Central memory CD4-positive, alpha-beta T cell (primary cell): ENCODE measurements at regions not wholly inside any gene's neighbourhood (a gene's known extent, or its start where the extent isn't known, plus 50 kb on each side); places are given as distances from the start of the nearest gene placed in this dataset.
"Not testable (repeated sequence)": the region's sequence is repeated elsewhere in the genome, so short reads cannot be mapped to it uniquely, and the experiment has no call there.

ENCODE experiments used
- DNase-seq: peaks from one replicate; pipeline ENCODE4 v3.0.0; 2022

- no peak for DNase-seq
Measured at GRCh38 chr10:84945791-84946190, 617.4 kb downstream of the CCSER2 start.

DNA sequence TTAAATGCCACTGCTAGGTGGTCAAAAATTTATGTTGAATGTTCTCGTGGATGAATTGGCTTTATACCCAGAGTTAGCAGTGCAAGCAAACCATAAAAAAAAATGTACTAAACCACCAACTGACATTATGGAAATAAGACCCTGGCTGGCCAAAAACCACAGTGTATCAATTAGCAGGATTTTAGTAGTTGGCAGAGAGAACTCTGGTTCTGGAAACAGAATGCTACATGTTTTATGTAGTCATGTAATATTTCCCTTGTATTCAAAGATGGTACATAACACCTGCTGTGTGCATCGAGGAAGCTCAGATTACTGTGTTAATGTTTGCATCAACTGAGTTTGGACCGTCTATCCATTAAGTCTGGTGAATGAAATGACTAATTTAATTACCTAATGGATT is 618.5 kb downstream of the CCSER2 start:
- no peak for DNase-seq

GRCh38 chr10:84948644-84949043 is 620.3 kb downstream of the CCSER2 start:
- no peak for DNase-seq

DNA sequence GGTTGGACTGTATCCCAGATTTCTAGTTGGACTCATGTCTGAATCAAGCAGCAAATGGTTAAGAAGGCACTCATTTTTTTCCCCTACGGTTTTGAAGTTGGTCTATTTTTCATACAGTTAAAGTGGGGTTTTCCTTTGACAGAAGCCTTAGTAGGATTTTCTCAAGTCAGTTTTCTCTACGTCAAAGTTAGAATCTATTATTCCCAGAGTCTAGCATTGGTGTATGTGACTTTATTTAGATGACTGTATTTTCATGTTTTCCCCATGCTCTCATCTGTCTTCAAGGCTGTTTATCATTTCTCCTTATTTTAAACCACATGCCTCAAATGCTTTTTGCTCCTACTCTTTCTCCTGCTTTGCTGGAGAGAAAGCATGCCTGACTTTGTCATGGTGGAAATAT is 623.2 kb downstream of the CCSER2 start:
- no peak for DNase-seq

- no peak for DNase-seq
Measured at GRCh38 chr10:84957427-84957826, 629.0 kb downstream of the CCSER2 start.

GRCh38 chr10:84965468-84965867 is 637.1 kb downstream of the CCSER2 start:
- no peak for DNase-seq

DNA sequence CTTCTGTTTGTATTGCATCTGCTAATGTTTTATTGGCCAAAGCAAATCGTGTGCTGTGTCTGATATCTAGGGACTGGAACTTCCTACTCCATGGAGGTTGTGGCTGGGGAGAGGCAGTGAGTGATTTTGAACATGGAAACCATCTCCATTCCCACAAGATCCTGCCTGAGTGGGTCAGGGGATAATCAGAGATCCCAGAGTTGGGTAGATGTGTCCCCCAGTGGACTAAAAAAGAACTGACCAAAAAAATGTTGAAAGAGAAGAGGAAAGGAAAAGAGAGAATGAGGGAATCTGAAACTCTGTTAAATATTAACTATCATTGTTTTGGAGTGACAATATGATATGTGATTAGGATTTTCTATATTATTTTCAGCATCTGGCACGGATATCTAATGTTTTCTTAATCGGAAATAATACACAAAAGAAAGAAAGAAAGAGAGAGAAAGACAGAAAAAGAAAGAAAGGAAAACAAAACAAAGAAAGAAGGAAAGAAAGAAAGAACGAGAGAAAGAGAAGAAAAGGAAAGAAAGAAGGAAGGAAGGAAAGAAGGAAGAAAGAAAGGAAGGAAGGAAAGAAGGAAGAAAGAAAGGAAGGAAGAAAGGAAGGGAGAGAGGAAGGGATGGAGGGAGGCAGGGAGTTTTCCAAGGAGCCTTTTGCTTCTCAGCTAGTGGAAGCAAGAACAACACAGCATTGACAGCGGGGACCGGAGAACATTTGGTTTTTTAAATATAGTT is 638.5 kb downstream of the CCSER2 start:
- no peak for DNase-seq

DNA sequence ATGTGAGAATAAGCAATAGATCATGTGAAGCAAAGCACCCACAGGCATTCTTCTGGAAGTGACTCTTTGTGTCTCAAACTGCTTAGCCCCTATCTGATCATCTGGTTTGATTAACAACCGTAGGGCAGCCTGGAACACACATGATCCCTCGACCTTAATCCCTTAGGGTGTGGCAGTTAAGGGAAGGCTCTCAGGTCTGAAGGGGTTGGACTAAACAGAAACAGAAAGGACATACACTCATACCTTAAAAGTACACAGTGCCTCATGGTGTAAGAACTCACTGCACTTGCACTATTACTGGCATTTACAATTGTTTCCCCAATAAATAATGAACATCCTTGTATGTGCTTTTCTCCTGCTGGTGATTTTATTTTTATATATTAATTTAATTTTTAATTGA is 640.9 kb downstream of the CCSER2 start:
- not testable (repeated sequence) for DNase-seq

DNA sequence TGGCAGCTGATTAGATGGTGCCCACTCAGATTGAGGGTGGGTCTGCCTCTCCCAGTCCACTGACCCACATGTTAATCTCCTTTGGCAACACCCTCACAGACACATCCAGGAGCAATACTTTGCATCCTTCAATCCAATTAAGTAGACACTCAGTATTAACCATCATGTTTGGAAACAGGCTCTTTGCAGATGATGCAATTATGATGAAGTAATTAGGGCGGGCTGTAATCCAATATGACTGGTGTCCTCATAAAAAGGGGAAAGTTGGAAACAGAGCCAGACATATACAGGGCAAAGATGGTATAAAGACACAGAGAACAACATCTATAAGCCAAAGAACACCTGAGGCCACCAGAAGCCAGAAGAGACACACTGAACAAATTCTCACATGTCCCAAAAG is 658.6 kb downstream of the CCSER2 start:
- DNase-seq, result no peak

DNA sequence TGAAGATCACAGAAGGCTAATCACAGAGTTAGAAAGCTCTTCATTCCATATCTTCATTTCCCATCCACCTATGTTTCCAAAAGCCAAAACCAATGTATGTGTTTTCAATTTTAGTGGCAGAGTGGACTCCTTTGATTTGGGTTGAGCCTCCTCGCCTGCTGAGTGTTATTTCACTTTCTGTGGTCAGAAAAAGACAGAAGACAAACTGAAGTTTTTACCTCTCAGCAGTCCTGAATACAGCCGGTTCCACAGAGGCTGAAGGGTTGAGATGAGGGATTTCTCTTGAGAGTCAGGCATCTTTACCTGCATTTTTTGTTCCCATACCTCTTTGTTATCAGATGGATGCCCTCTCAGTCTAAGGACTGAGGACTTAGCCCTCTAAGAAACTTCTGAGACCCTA is 659.6 kb downstream of the CCSER2 start:
- no peak for DNase-seq

GRCh38 chr10:84990713-84991112 is 662.3 kb downstream of the CCSER2 start:
- DNase-seq, result no peak

DNA sequence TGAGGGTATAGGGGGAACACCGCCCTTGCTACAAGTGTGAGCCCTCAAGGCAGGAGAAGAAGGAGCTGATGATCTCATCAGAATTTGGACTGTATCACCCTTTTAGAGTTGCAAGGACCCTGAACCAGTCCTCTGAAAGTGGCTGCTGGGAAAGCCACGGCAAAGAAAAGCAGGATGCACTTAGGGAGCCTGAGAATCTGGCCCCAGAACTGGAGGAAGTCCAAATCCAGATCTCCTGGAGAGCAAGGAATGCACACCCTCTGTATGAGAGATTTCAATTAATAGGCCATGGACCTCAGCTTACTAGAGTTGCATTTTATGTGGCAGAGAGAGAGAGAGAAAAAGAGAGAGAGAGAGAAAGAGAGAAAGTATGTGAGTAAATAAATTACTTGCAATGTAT is 662.9 kb downstream of the CCSER2 start:
- DNase-seq, result no peak

GRCh38 chr10:84993251-84994035 is 665.1 kb downstream of the CCSER2 start:
- DNase-seq, result no peak

GRCh38 chr10:84994722-84995121 is 666.3 kb downstream of the CCSER2 start:
- DNase-seq, result no peak

- no peak for DNase-seq
Measured at GRCh38 chr10:84996580-84996979, 668.2 kb downstream of the CCSER2 start.

DNA sequence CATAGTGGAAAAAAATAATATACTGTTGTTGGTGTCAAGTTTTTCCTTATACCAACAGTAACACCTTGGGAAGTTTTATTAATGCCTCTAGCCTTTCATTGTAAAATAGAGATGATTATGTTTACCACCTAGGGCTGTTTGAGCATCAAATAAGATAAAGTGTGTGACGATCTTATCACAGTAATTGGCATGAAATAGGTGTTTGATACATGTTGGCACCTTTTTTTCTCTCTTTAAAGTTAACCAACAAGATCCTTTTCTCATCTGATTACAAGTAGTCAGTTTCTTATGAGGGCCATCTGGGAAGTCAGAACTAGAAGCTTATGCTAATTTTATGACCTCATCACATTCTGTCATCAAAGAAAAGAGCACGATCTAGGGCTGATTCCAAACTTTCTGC is 669.5 kb downstream of the CCSER2 start:
- DNase-seq, result no peak

DNA sequence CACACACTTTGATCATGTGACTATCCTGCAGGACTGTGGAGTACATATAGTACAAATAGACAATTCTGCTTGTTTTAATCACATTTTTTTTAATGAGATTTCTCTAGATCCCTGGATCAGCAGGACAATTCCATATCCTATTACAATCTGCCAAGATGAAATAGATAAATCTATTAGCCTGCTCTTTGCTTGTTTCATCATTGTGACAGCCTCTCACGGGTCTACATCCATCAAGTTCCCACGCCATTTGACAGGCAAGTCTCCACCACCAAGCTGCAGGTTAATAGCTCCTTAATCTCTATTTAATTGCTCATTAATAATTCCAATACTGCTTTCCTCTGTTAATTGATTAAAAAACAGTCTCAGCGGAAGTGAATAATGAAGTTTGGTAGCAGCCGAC is 671.5 kb downstream of the CCSER2 start:
- DNase-seq, result no peak

DNA sequence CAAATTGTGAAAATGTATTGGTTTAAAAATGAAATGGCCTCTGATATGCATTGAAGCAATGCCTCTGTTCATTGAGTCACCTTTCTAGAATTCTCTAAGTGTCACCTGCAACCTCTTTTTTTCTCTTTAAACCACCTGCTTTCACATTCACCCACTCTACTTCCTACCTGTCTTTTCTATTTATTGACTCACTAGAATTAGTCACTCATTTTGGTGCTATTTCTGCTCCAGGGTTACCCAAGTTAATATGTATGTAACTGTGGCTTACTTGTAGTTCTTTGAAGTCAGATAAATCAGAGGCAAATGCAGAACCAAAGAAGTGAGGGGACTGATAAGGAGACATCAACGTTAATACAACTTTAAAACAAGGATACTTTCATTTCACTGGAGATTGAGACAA is 674.7 kb downstream of the CCSER2 start:
- no peak for DNase-seq

DNA sequence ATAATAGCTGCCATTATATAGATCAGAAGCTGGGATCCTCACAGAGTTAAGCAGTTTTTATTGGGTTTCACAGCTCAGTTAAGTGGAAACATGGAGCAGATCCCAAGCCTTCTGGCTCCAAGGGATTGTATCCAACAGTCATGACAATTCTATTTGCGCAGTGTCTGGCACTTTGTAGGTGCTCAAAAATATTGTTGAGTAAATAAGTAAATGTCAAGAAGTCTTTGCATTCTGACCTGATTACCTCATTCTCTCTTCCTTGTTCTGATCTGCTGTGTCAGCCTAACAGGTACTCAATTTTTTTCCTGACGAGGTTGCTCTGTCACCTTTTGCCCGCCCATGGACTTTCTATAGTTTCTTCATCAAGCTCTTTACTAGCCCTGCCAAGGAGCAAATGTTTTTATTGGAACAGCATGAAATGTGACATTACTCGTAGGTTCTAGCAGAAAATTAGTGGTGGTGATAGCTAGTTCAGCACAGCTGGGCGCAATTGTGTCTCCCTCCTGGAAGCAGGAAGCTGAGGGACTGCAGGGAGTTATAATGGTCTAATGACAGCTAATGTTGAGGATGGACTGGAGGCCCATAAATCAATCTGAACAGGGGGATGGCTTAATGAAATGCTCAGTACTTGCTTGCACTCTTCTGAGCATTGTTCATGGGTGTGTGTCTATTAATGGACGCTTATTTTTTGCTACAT is 680.2 kb downstream of the CCSER2 start:
- no peak for DNase-seq

DNA sequence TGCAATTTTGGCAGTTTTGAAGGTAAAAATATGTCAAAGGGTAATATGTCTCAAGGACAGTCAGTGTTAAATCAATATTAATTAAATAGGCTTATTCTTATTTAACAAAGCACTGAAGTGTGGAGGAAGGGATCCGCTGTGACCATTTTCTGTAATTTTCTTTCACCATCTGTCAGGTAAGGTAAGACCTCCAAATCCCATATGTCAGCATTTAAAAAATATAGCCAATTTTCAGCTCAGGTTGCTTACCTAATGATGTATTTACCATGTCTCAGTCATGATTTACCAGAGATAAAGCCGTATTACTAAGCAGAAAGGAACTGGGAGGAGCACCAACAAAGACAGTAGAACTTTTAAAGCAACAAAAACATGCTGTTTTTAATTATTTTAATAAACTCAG is 683.9 kb downstream of the CCSER2 start:
- DNase-seq, result no peak

DNA sequence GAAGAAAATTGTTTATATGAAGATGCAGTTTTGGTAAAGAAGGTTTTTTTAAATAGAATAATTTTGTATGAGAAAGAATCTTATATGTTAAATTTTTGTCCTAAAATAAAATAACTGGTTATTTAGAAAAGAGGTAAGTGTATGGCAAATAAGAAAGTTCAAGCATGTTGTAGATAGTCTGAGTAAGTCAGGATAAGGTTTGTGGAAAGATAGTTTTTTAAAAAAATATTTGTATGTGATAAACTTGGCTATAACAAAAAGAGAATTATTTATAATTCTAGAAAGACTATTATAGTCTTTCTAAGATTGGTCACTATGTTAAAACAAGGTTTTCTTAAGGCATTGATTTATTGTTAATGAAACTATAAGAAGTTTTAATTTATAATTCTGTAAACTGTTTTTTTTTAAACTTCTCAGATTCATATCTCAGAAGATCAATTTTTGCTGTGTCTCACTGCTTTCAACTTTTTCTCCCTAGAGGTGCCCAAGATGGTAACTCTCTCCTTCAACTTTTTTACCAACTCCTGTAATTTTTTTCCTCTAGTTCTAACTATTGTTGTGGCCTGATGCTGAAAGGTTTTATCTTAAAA is 698.6 kb downstream of the CCSER2 start:
- DNase-seq, result no peak

- no peak for DNase-seq
Measured at GRCh38 chr10:85032981-85033380, 704.6 kb downstream of the CCSER2 start.

DNA sequence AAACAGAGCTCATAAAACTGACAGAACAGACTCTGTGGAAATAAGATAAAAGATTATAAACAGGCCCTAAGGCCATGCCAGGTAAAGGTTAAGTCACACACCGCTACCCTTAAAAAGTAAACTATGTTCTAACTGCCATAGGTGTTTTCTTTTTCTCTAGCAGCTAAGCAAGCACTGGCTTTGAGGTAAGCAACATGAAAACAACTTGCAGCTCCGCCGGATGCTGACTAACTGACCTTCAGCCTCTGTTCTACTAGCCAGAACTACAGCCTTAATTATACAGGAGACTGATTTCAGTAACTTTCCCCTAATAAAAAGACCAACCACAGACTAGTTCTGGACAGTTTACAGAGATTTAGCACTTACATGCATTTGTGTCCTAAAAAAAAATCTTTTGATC is 708.3 kb downstream of the CCSER2 start:
- DNase-seq, result no peak

DNA sequence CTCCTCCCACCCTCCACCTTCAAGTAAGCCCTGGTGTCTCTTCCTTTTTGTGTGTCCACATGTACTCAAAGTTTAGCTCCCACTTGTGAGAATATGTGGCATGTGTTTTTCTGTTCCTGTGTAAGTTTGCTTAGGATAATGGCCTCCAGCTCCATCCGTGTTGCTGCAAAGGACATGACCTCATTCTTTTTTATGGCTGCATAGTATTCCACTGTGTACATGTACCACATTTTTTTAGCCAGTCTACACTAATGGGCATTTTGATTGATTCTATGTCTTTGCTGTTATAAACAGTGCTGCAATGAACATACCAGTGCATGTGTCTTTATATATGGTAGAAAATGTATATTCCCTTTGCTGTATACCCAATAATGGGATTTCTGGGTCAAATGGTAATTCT is 710.9 kb downstream of the CCSER2 start:
- DNase-seq, result no peak
